LNCaP clone FGC (cell line): ENCODE measurements at regions not wholly inside any gene's neighbourhood (a gene's known extent, or its start where the extent isn't known, plus 50 kb on each side); places are given as distances from the start of the nearest gene placed in this dataset.

ENCODE experiments used
- DNase-seq: peaks from one replicate; pipeline ENCODE4 v3.0.0-alpha.2; 2011; ENCODE audit warnings: low read depth
- H3K4me3 ChIP-seq: 2 replicates; pipeline ENCODE4 v1.5.1; 2011; ENCODE audit warnings: mild to moderate bottlenecking, low read depth, low read length, control low read depth
- TF ChIP-seq, protein P1 (sequence below): IDR thresholded peaks from 2 replicates; pipeline ENCODE4 v1.5.1; 2012; ENCODE audit warnings: mild to moderate bottlenecking; ENCODE audit not compliant: control insufficient read depth, insufficient read depth; ENCODE audit errors: extremely low read depth

DNA sequence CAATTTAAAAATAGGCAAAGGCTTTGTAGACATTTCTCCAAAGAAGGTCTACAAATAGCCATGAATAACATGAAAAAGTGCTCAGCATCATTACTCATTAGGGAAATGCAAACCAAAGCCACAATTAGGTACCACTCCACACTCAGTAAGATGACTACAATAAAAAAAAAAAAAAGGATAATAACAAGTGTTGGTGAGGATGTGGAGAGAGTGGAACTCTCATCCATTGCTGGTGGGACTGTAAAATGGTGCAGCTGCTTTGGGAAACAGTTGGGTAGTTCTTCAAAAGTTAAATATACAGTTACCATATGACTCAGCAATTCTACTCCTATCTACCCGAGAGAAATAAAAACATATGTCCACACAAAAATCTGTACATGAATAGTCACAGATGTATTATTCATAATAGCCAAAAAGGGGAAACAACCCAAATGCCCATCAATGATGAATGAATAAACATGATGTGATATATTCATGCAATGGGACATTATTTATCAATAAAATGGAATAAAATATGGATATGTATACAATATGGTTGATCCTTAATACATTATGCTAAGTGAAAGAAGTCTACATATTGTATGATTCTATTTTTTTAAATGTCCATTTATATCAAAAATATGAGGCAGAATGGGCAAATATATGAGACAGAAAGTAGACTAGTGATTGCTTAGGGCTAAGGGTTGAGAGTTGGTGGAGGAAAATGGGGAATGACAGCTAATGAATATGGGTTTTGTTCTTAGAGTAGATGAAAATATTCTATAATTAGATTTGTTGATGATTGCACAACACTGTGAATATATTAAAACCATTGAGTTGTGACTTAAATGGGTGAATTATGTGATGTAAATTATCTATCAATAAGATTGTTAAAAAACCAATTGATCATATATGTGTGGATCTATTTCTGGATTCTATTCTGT lies 66.1 kb upstream of the SMAD3 start:
- no peak for DNase-seq
- no peak overlapping the region for H3K4me3 ChIP-seq
- TF ChIP-seq, protein P1, sequence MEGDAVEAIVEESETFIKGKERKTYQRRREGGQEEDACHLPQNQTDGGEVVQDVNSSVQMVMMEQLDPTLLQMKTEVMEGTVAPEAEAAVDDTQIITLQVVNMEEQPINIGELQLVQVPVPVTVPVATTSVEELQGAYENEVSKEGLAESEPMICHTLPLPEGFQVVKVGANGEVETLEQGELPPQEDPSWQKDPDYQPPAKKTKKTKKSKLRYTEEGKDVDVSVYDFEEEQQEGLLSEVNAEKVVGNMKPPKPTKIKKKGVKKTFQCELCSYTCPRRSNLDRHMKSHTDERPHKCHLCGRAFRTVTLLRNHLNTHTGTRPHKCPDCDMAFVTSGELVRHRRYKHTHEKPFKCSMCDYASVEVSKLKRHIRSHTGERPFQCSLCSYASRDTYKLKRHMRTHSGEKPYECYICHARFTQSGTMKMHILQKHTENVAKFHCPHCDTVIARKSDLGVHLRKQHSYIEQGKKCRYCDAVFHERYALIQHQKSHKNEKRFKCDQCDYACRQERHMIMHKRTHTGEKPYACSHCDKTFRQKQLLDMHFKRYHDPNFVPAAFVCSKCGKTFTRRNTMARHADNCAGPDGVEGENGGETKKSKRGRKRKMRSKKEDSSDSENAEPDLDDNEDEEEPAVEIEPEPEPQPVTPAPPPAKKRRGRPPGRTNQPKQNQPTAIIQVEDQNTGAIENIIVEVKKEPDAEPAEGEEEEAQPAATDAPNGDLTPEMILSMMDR: no peak

GRCh38 chr15:67000896-67001295 lies 64.5 kb upstream of the SMAD3 start:
- no peak overlapping the region for H3K4me3 ChIP-seq
- DNase-seq: no peak
- TF ChIP-seq, protein P1: no peak

- TF ChIP-seq, protein P1: no peak
Measured at GRCh38 chr15:67002368-67002767, 63.0 kb upstream of the SMAD3 start.

DNA sequence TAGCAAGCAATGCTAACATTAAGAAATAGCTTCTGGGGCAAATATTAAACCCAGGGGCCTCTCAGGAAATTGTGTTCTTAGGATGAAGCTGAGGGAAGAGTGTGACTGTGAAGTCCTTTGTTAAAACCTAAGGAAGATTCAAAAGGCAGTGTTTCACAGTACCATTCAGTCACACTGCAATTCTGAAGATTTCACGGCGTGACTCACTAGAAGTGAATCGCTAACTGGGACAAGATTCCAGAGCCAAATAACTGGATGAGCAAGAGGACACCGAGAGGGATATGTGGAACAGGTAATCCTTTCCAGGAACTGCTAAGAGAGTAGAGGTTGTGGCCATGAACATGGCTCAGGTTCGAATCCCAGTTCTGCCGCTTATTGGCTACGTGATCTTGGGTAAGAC lies 61.8 kb upstream of the SMAD3 start:
- H3K4me3 ChIP-seq: no peak overlapping the region
- TF ChIP-seq, protein P1: no peak
- DNase-seq: no peak

More at GRCh38 chr15:67002368-67002767, 63.0 kb upstream of the SMAD3 start:
- no peak for DNase-seq
- no peak overlapping the region for H3K4me3 ChIP-seq

DNA sequence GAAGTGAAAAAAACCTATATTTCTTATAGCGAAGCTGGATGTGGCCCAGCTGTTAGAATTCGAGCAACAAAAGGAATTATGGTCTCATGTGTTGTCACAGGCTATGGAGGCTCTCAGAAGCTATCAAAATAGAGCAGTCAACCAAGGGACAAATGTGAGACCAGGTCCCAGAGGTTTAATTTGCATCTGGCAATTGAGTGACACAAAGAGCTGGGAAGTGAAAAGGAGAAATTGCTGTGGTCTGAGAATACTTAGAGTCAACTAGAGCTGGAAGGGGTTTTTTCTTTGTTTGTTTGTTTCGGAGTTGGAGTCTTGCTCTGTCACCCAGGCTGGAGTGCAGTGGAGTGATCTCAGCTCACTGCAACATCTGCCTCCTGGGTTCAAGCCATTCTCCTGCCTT lies 61.3 kb upstream of the SMAD3 start:
- H3K4me3 ChIP-seq: no peak overlapping the region
- DNase-seq: no peak
- TF ChIP-seq, protein P1: no peak

DNA sequence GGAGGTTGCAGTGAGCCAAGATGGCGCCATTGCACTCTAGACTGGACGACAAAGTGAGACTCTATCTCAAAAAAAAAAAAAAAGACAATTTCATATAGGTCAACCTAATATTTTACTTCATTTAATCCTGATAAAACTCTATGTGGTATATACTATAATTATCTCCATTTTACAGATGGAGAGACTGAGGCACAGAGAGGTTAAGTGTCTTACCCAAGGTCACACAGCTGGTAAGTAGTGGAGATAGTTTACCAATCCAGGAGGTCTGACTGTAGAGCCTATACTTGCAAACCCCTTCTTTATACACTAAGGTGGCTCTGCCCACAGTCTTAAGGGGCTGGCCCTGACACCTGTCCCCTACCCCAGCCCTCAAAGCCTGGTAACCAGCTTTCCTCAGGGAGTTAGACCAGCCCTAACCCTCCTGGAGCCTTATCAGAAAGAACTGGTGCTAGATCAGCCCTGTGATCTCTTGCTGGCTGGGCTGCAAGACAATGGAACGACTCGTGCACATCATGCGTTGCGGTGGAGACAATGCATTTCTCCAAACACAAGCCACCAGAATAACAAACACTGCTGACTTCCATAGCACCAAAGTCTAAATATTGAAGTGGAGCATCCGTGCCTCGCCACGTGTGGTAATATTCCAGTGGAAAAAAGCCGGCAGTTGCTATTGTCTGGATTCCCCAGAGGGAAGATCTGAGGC lies 60.0 kb upstream of the SMAD3 start:
- H3K4me3 ChIP-seq: no peak overlapping the region
- no peak for DNase-seq
- TF ChIP-seq, protein P1: no peak
